ENCODE measurements at regions not wholly inside any gene's neighbourhood (a gene's known extent, or its start where the extent isn't known, plus 50 kb on each side); places are given as distances from the start of the nearest gene placed in this dataset.

- in situ Hi-C loops (cut with HindIII; ENCODE audit: extremely low pct_ligation_motif_present, low pct_unique_long_range_greater_than_20kb) = no loop called here
- no peaks in the 10 kb centered on the region for H4K20me1 ChIP-seq (ENCODE audit: insufficient read depth, low read length)
- intact Hi-C loops (cut with micrococcal nuclease; ENCODE audit: unreplicated experiment) = no loop called here
- DNase-seq (ENCODE audit: low spot score) = no peak
- no peak overlapping the region for H3K4me3 ChIP-seq (replicated peaks in 1 of 3; ENCODE audit: insufficient read depth in 1 of 3, low read depth in 2 of 3, low read length in 3 of 3)
- no peak overlapping the region for H3K9ac ChIP-seq (ENCODE audit: insufficient read depth, low read depth, low read length)
- POLR2A ChIA-PET = no interaction called here
- no peaks in the 10 kb centered on the region for H3K4me1 ChIP-seq (ENCODE audit: insufficient read depth, low read length)
- no peak for ATAC-seq
- 33% methylated on average over 15 of the region's 27 CpGs for WGBS (ENCODE audit: low lambda C conversion rate)
- CTCF ChIA-PET (ENCODE audit: low intra/inter-chr PET ratio, low total read pairs) = no interaction called here
- no peak overlapping the region for H3K4me2 ChIP-seq (ENCODE audit: low read depth, low read length)
- BruUV-seq (replicated peaks) = no TSS peak
- no peaks in the 10 kb centered on the region for H3K79me2 ChIP-seq (ENCODE audit: insufficient read depth, low read length)
- no peak overlapping the region for H2AFZ ChIP-seq (ENCODE audit: low read length)
- no peaks in the 10 kb centered on the region for H3K9me3 ChIP-seq (ENCODE audit: low read length)
- peaks cover 15 to 54% of the 10 kb centered on the region in 2 experiments; a peak in 3 of 5 replicates for H3K27me3 ChIP-seq (ENCODE audit: control insufficient read depth in 1 of 2, insufficient read depth in 2 of 2, low read length in 2 of 2)
- TF ChIP-seq FOXO1 (CRISPR knock-in tag; IDR thresholded peaks at IDR 0.05) (no peak), FOSL1 (CRISPR knock-in tag; IDR thresholded peaks at IDR 0.05; ENCODE audit: borderline replicate concordance) (no peak), ATF5 (CRISPR knock-in tag; IDR thresholded peaks at IDR 0.05; ENCODE audit: low read depth) (no peak), ZNF407 (CRISPR knock-in tag; IDR thresholded peaks at IDR 0.05; ENCODE audit: not compliant biosample characterization) (no peak), FOXO4 (CRISPR knock-in tag; conservative IDR thresholded peaks at IDR 0.05) (no peak), HNRNPK (IDR thresholded peaks at IDR 0.05; ENCODE audit: low read depth, low read length, poor library complexity, severe bottlenecking) (no peak), ZNF740 (CRISPR knock-in tag; IDR thresholded peaks at IDR 0.05) (no peak), ZNF546 (CRISPR knock-in tag; conservative IDR thresholded peaks at IDR 0.05) (no peak)
- no peak overlapping the region for H3K27ac ChIP-seq (ENCODE audit: extremely low read length, insufficient read depth, low read length)
- H3K36me3 ChIP-seq (replicated peaks in 1 of 2; ENCODE audit: control insufficient read depth in 1 of 2, insufficient read depth in 2 of 2, low read length in 2 of 2) = no peaks in the 10 kb centered on the region
- FAIRE-seq = no peak
Measured at GRCh38 chr2:120985997-120986651, 250.5 kb downstream of the GLI2 start.

Data from HepG2 (cell line).